T-cell (primary cell): ENCODE measurements at regions not wholly inside any gene's neighbourhood (a gene's known extent, or its start where the extent isn't known, plus 50 kb on each side); places are given as distances from the start of the nearest gene placed in this dataset.

Experiments
- ATAC-seq, 4 experiments: fragments of 200-7000 bp in 3 of 4; fragments of 150-1000 bp in 1 of 4; cut with Tn5 transposase; replicated peaks in 1 of 4; 1 replicate in 3 of 4; 2 replicates in 1 of 4; pipeline ENCODE4 v1.10.0; 2021; ENCODE audit warnings: moderate library complexity in 3 of 4, mild to moderate bottlenecking in 2 of 4, moderate number of reproducible peaks in 1 of 4
- CTCF ChIA-PET, 2 donors: fragments of 300-600 bp; sonication (Branson Sonifier 250); formaldehyde crosslinking; loops; one replicate each; lab custom pipeline; 2022; ENCODE audit warnings: antibody characterized with exemption in 2 of 2; lab: Charles Lee
- POLR2A ChIA-PET, 2 donors: fragments of 300-600 bp; sonication (Branson Sonifier 250); formaldehyde crosslinking; loops; one replicate each; lab custom pipeline; 2022; ENCODE audit warnings: antibody characterized with exemption in 2 of 2; lab: Charles Lee
- DNase-seq, 35 experiments: peaks; one replicate each; pipeline versions ENCODE4 v3.0.0 to v3.0.0-alpha.2; 2013 to 2023
- H3K27ac ChIP-seq: one replicate; pipeline ENCODE4 v1.5.1; 2013; ENCODE audit warnings: low read length
- H3K27me3 ChIP-seq, 2 experiments: replicated peaks in 1 of 2; 1 replicate in 1 of 2; 2 replicates in 1 of 2; pipeline versions ENCODE4 v1.6.1 to v1.7.0; 2013; ENCODE audit warnings: low read length in 1 of 2, mixed read lengths in 1 of 2; ENCODE audit not compliant: control insufficient read depth in 2 of 2, insufficient read depth in 2 of 2; ENCODE audit errors: extremely low read depth in 1 of 2
- H3K36me3 ChIP-seq, 2 donors: 1 replicate in 1 of 2; 2 replicates in 1 of 2; pipeline versions ENCODE4 v1.6.1 to v1.7.0; 2013; ENCODE audit warnings: low read length in 1 of 2; ENCODE audit not compliant: control insufficient read depth in 2 of 2, insufficient read depth in 1 of 2; ENCODE audit errors: extremely low read depth in 1 of 2
- H3K4me1 ChIP-seq, 2 experiments: 1 replicate in 1 of 2; 2 replicates in 1 of 2; pipeline versions ENCODE4 v1.6.1 to v1.7.0; 2013; ENCODE audit warnings: low read length in 2 of 2, mixed read lengths in 1 of 2; ENCODE audit not compliant: insufficient read depth in 2 of 2, control insufficient read depth in 1 of 2; ENCODE audit errors: extremely low read depth in 1 of 2
- H3K4me3 ChIP-seq, 2 donors: 1 replicate in 1 of 2; 2 replicates in 1 of 2; pipeline versions ENCODE4 v1.5.1 to v1.7.0; 2013; ENCODE audit warnings: mild to moderate bottlenecking in 2 of 2, low read length in 1 of 2, moderate library complexity in 1 of 2; ENCODE audit not compliant: control insufficient read depth in 1 of 2; ENCODE audit errors: extremely low read depth in 1 of 2
- H3K9me3 ChIP-seq: 2 replicates; pipeline ENCODE4 v1.7.0; 2013
- H3K27ac Mint-ChIP-seq, 2 donors: one replicate each; pipeline ENCODE4 v1.8.0; 2020 to 2021; ENCODE audit warnings: mild to moderate bottlenecking in 2 of 2, mixed read lengths in 2 of 2
- H3K27me3 Mint-ChIP-seq, 2 donors: one replicate each; pipeline ENCODE4 v1.8.0; 2021 to 2022; ENCODE audit warnings: mixed read lengths in 2 of 2
- H3K36me3 Mint-ChIP-seq: one replicate; pipeline ENCODE4 v1.8.0; 2021; ENCODE audit warnings: mixed read lengths
- H3K4me1 Mint-ChIP-seq, 3 donors: one replicate each; pipeline ENCODE4 v1.8.0; 2020 to 2022; ENCODE audit warnings: mixed read lengths in 3 of 3, mild to moderate bottlenecking in 1 of 3
- H3K4me3 Mint-ChIP-seq, 3 donors: one replicate each; pipeline ENCODE4 v1.8.0; 2020 to 2022; ENCODE audit warnings: mild to moderate bottlenecking in 3 of 3, mixed read lengths in 3 of 3, moderate library complexity in 3 of 3
- H3K9me3 Mint-ChIP-seq, 3 donors: one replicate each; pipeline ENCODE4 v1.8.0; 2020 to 2022; ENCODE audit warnings: mixed read lengths in 3 of 3
- WGBS: methylation state at CpG from one replicate; pipeline ENCODE4 v1.1.5; 2013; ENCODE audit warnings: missing lambda C conversion rate; ENCODE audit not compliant: insufficient coverage; 5-methylcytosine and 5-hydroxymethylcytosine counted together

GRCh38 chr2:46850742-46851141, 64.9 kb downstream of the MCFD2 start:
- H3K27ac Mint-ChIP-seq = no peak overlapping the region
- H3K4me1 ChIP-seq = no peaks in the 10 kb centered on the region

GRCh38 chr2:46849721-46850556, 65.7 kb downstream of the MCFD2 start:
- Histone ChIP-seq H3K4me1 (no peaks in the 10 kb centered on the region), H3K27ac (no peak overlapping the region), H3K36me3 (no peaks in the 10 kb centered on the region), H3K4me3 (no peak overlapping the region), H3K27me3 (peaks cover 0 to 27% of the 10 kb centered on the region in 2 experiments), H3K9me3 (no peaks in the 10 kb centered on the region)
- no peaks in the 10 kb centered on the region for H3K9me3 Mint-ChIP-seq
- ATAC-seq (no peak), DNase-seq (no peak)
- H3K27ac Mint-ChIP-seq = no peak overlapping the region
- ChIA-PET POLR2A (no interaction called here), CTCF (no interaction called here)
- no peaks in the 10 kb centered on the region for H3K36me3 Mint-ChIP-seq
- no peaks in the 10 kb centered on the region for H3K4me1 Mint-ChIP-seq
- H3K27me3 Mint-ChIP-seq = peaks cover 0 to 3% of the 10 kb centered on the region in 2 donors
- no peak overlapping the region for H3K4me3 Mint-ChIP-seq
- 66% methylated on average over 11 of the region's 13 CpGs for WGBS

More at GRCh38 chr2:46850742-46851141, 64.9 kb downstream of the MCFD2 start:
- no peaks in the 10 kb centered on the region for H3K4me1 Mint-ChIP-seq
- H3K9me3 Mint-ChIP-seq = no peaks in the 10 kb centered on the region
- ATAC-seq (no peak), DNase-seq (no peak)
- H3K36me3 Mint-ChIP-seq = no peaks in the 10 kb centered on the region
- H3K27me3 Mint-ChIP-seq = no peaks in the 10 kb centered on the region
- no peaks in the 10 kb centered on the region for H3K9me3 ChIP-seq
- H3K27ac ChIP-seq = no peak overlapping the region
- H3K4me3 ChIP-seq = no peak overlapping the region
- ChIA-PET CTCF (no interaction called here), POLR2A (no interaction called here)
- no peaks in the 10 kb centered on the region for H3K36me3 ChIP-seq
- peaks cover 0 to 27% of the 10 kb centered on the region in 2 experiments for H3K27me3 ChIP-seq
- 45% methylated on average over 2 of the region's 3 CpGs for WGBS
- H3K4me3 Mint-ChIP-seq = no peak overlapping the region

- no peak for DNase-seq
- no peak for ATAC-seq
- Mint-ChIP-seq H3K27me3 (peaks cover 0 to 4% of the 10 kb centered on the region in 2 donors), H3K27ac (no peak overlapping the region), H3K4me3 (no peak overlapping the region), H3K9me3 (no peaks in the 10 kb centered on the region), H3K36me3 (no peaks in the 10 kb centered on the region), H3K4me1 (no peaks in the 10 kb centered on the region)
- WGBS = no CpG with 5 or more reads among the region's 7 CpGs
- no peak overlapping the region for H3K27ac ChIP-seq
- H3K36me3 ChIP-seq = no peaks in the 10 kb centered on the region
- H3K27me3 ChIP-seq = peaks cover 0 to 27% of the 10 kb centered on the region in 2 experiments
- H3K9me3 ChIP-seq = no peaks in the 10 kb centered on the region
- ChIA-PET POLR2A (no interaction called here), CTCF (no interaction called here)
- H3K4me3 ChIP-seq = no peak overlapping the region
- H3K4me1 ChIP-seq = no peaks in the 10 kb centered on the region
These were observed 66.4 kb downstream of the MCFD2 start for GRCh38 chr2:46849046-46849715.

GRCh38 chr2:46848447-46848846, 67.2 kb downstream of the MCFD2 start:
- WGBS = 46% methylated on average over 4 of the region's 5 CpGs
- ChIA-PET CTCF (no interaction called here), POLR2A (no interaction called here)
- Mint-ChIP-seq H3K4me3 (no peak overlapping the region), H3K36me3 (no peaks in the 10 kb centered on the region), H3K27ac (no peak overlapping the region), H3K27me3 (peaks cover 1 to 4% of the 10 kb centered on the region in 2 donors), H3K9me3 (no peaks in the 10 kb centered on the region), H3K4me1 (no peaks in the 10 kb centered on the region)
- H3K4me1 ChIP-seq = no peaks in the 10 kb centered on the region
- no peak overlapping the region for H3K27ac ChIP-seq
- H3K9me3 ChIP-seq = no peaks in the 10 kb centered on the region
- ATAC-seq (no peak), DNase-seq (no peak)
- H3K27me3 ChIP-seq = peaks cover 0 to 27% of the 10 kb centered on the region in 2 experiments
- no peaks in the 10 kb centered on the region for H3K36me3 ChIP-seq
- H3K4me3 ChIP-seq = no peak overlapping the region

GRCh38 chr2:46847726-46848412, 67.7 kb downstream of the MCFD2 start:
- H3K27me3 ChIP-seq = peaks cover 0 to 27% of the 10 kb centered on the region in 2 experiments
- ATAC-seq (no peak), DNase-seq (no peak)
- H3K4me1 Mint-ChIP-seq = no peaks in the 10 kb centered on the region
- 80% methylated on average over 4 of the region's 5 CpGs for WGBS
- POLR2A ChIA-PET = no interaction called here
- no peaks in the 10 kb centered on the region for H3K36me3 Mint-ChIP-seq
- H3K4me1 ChIP-seq = no peaks in the 10 kb centered on the region
- H3K27me3 Mint-ChIP-seq = peaks cover 1 to 4% of the 10 kb centered on the region in 2 donors
- no peak overlapping the region for H3K4me3 ChIP-seq
- H3K4me3 Mint-ChIP-seq = no peak overlapping the region
- no peaks in the 10 kb centered on the region for H3K9me3 Mint-ChIP-seq
- H3K27ac ChIP-seq = no peak overlapping the region
- no peak overlapping the region for H3K27ac Mint-ChIP-seq
- H3K36me3 ChIP-seq = no peaks in the 10 kb centered on the region
- no peaks in the 10 kb centered on the region for H3K9me3 ChIP-seq
- CTCF ChIA-PET = no interaction called here

GRCh38 chr2:46847185-46847710, 68.4 kb downstream of the MCFD2 start:
- peaks cover 0 to 27% of the 10 kb centered on the region in 2 experiments for H3K27me3 ChIP-seq
- H3K27ac Mint-ChIP-seq = no peak overlapping the region
- no peaks in the 10 kb centered on the region for H3K36me3 Mint-ChIP-seq
- ATAC-seq (no peak), DNase-seq (no peak)
- H3K9me3 ChIP-seq = no peaks in the 10 kb centered on the region
- ChIA-PET POLR2A (no interaction called here), CTCF (no interaction called here)
- no peak overlapping the region for H3K4me3 Mint-ChIP-seq
- no peaks in the 10 kb centered on the region for H3K9me3 Mint-ChIP-seq
- H3K36me3 ChIP-seq = no peaks in the 10 kb centered on the region
- no peaks in the 10 kb centered on the region for H3K4me1 ChIP-seq
- H3K27ac ChIP-seq = no peak overlapping the region
- no peaks in the 10 kb centered on the region for H3K4me1 Mint-ChIP-seq
- 91% methylated on average over 12 of the region's 12 CpGs for WGBS
- H3K4me3 ChIP-seq = no peak overlapping the region
- H3K27me3 Mint-ChIP-seq = peaks cover 1 to 4% of the 10 kb centered on the region in 2 donors
